ENCODE measurements at regions not wholly inside any gene's neighbourhood (a gene's known extent, or its start where the extent isn't known, plus 50 kb on each side); places are given as distances from the start of the nearest gene placed in this dataset.

DNA sequence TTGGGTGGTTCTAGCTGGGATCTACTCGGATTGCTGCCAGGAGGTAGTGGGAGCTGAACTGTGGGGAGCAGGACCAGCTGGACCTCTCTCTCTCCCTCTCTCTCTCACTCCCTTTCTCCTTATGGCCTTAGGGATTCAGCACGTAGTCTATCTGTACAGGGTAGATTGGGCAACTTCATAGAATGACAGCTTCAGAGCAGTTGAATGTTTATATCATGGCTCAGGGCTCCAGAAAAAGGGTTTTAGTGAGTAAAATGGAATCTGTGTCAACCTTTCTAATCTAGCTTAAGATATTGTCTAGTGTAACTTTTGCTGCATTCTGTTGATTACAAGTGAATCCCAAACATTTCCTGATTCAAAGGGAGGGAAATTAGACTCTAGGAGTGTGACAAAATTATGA, 127.7 kb upstream of the PDGFD start:
- TF ChIP-seq ZNF292 (tag by site-specific recombination; IDR thresholded peaks at IDR 0.05; ENCODE audit: borderline replicate concordance, low read depth): no peak
- TF ChIP-seq SP2 (tag by site-specific recombination; IDR thresholded peaks at IDR 0.05): no peak

All from HEK293 (cell line).